Testis (tissue), 2 donors: ENCODE measurements at regions not wholly inside any gene's neighbourhood (a gene's known extent, or its start where the extent isn't known, plus 50 kb on each side); places are given as distances from the start of the nearest gene placed in this dataset.

Source experiments
- CTCF ChIP-seq, 3 experiments: fragments of 450-650 bp in 2 of 3; fragments of 200-600 bp in 1 of 3; sonication (generic) in 1 of 3; IDR thresholded peaks; one replicate each; pipeline ENCODE4 v1.5.1; 2016 to 2019; ENCODE audit warnings: antibody characterized with exemption in 3 of 3, mild to moderate bottlenecking in 2 of 3, moderate library complexity in 1 of 3
- POLR2A ChIP-seq: fragments of 450-650 bp; IDR thresholded peaks from one replicate; pipeline ENCODE4 v1.6.1; 2017; ENCODE audit warnings: antibody characterized with exemption, mild to moderate bottlenecking, moderate library complexity

- TF ChIP-seq CTCF (IDR thresholded peaks at IDR 0.05) (no peak), POLR2A (no peak)
Observed at GRCh38 chr9:101840694-101841188, 102.3 kb upstream of the GRIN3A start.
